Lower leg skin (tissue), 4 donors: ENCODE measurements at regions not wholly inside any gene's neighbourhood (a gene's known extent, or its start where the extent isn't known, plus 50 kb on each side); places are given as distances from the start of the nearest gene placed in this dataset.

Experiments
- DNase-seq, 2 donors: peaks; one replicate each; pipeline ENCODE4 v3.0.0-alpha.2; 2019; ENCODE audit warnings: low spot score in 2 of 2
- H3K4me3 ChIP-seq: fragments of 200-600 bp; sonication (generic); 2 replicates; pipeline ENCODE4 v1.5.1; 2017; ENCODE audit warnings: mild to moderate bottlenecking, low read depth; ENCODE audit not compliant: poor library complexity, severe bottlenecking
- POLR2A ChIP-seq, 2 donors: fragments of 450-650 bp; IDR thresholded peaks; one replicate each; pipeline ENCODE4 v1.6.1; 2016 to 2017; ENCODE audit warnings: antibody characterized with exemption in 2 of 2, mild to moderate bottlenecking in 1 of 2, moderate library complexity in 1 of 2
- WGBS, 2 donors: methylation state at CpG; one replicate each; pipeline ENCODE4 v1.1.5; 2018; 5-methylcytosine and 5-hydroxymethylcytosine counted together
- intact Hi-C: fragments of 100-400 bp; cut with DNase I; formaldehyde crosslinking; loops from one replicate; pipeline ENCODE4 v1.15.0; 2023; ENCODE audit warnings: low total_unique reads
- TF ChIP-seq, protein P1 (sequence below), 3 donors: fragments of 450-650 bp; IDR thresholded peaks; one replicate each; pipeline ENCODE4 v1.5.1; 2016; ENCODE audit warnings: antibody characterized with exemption in 3 of 3, mild to moderate bottlenecking in 3 of 3, moderate library complexity in 2 of 3

- DNase-seq: no peak
- TF ChIP-seq POLR2A (IDR thresholded peaks at IDR 0.05): no peak
- TF ChIP-seq, protein P1, sequence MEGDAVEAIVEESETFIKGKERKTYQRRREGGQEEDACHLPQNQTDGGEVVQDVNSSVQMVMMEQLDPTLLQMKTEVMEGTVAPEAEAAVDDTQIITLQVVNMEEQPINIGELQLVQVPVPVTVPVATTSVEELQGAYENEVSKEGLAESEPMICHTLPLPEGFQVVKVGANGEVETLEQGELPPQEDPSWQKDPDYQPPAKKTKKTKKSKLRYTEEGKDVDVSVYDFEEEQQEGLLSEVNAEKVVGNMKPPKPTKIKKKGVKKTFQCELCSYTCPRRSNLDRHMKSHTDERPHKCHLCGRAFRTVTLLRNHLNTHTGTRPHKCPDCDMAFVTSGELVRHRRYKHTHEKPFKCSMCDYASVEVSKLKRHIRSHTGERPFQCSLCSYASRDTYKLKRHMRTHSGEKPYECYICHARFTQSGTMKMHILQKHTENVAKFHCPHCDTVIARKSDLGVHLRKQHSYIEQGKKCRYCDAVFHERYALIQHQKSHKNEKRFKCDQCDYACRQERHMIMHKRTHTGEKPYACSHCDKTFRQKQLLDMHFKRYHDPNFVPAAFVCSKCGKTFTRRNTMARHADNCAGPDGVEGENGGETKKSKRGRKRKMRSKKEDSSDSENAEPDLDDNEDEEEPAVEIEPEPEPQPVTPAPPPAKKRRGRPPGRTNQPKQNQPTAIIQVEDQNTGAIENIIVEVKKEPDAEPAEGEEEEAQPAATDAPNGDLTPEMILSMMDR (IDR thresholded peaks at IDR 0.05): no peak
- intact Hi-C loops: no loop called here
- 79 to 81% methylated on average over 8 of the region's 8 CpGs for WGBS, 2 donors
- H3K4me3 ChIP-seq: no peak overlapping the region
Measured at GRCh38 chr4:152104356-152104755, 343.5 kb upstream of the GATB start.

DNA sequence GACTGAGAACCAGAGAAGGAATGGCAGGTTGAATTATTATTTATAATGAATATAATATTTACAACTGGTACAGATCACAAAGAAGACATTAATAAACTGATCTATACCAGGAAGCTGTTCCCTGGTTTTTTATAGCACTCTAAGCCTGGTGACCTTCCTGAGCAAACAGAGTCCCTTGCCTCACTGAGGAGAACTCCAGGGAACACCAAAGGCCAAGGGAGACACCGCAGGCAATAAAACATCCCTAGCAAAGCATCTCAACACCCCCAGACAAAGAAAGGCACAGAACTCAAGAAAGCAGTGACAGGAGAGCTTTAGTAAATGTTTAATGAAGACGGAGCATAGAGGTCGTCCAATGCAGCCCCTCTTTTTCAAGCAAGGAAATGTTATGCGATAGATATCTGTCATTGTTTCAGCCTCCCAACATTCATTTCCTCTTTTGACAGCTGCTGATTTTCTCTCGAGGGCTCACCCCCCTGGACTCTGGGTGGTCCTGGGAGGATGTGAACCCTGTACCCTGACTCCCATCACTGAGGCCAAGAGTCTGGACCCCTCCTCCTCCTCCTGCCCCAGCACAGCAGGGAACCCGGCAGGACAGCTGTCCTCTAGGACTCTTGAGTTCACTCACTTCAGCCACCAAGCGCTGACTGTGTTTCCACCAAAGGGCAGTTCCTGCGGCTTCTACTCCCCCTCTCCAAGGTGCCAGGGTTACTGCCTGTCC, 342.5 kb upstream of the GATB start:
- 86 to 88% methylated on average over 8 of the region's 8 CpGs for WGBS, 2 donors
- DNase-seq: no peak

DNA sequence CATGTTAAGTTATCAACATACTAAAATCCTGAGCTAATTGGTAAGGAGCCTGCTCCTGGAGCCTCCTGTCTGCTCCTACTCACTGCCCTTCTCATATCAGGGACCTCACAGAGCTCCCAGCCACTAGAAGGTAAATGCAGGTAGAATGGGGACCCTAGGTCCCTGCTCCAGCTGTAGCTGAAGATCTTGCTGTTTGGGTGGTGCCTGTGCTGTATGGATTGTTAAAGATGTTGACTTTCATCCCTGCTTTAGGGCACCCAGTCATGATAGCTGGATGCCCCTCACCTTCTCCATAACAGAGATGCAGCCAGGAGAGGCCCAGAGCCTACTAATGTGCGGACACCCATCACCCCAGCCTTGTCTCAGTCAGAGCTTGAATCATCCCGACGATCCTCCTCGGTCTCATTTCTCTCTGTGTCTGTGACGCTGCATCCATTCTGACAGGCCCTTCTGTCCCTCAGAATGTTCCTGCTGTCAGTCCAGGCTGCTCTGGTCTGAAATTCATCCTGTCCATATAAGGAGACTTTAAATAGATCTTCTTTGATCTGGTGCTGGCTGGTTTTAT, 341.7 kb upstream of the GATB start:
- intact Hi-C loops: no loop called here
- H3K4me3 ChIP-seq: no peak overlapping the region
- WGBS, 2 donors: 71 to 83% methylated on average over 5 of the region's 5 CpGs
- no peak for TF ChIP-seq POLR2A (IDR thresholded peaks at IDR 0.05)
- TF ChIP-seq, protein P1 (IDR thresholded peaks at IDR 0.05): no peak
- no peak for DNase-seq

More for the DNA sequence above, 342.5 kb upstream of the GATB start:
- no peak overlapping the region for H3K4me3 ChIP-seq
- TF ChIP-seq, protein P1 (IDR thresholded peaks at IDR 0.05): no peak
- no peak for TF ChIP-seq POLR2A (IDR thresholded peaks at IDR 0.05)
- intact Hi-C loops: no loop called here

DNA sequence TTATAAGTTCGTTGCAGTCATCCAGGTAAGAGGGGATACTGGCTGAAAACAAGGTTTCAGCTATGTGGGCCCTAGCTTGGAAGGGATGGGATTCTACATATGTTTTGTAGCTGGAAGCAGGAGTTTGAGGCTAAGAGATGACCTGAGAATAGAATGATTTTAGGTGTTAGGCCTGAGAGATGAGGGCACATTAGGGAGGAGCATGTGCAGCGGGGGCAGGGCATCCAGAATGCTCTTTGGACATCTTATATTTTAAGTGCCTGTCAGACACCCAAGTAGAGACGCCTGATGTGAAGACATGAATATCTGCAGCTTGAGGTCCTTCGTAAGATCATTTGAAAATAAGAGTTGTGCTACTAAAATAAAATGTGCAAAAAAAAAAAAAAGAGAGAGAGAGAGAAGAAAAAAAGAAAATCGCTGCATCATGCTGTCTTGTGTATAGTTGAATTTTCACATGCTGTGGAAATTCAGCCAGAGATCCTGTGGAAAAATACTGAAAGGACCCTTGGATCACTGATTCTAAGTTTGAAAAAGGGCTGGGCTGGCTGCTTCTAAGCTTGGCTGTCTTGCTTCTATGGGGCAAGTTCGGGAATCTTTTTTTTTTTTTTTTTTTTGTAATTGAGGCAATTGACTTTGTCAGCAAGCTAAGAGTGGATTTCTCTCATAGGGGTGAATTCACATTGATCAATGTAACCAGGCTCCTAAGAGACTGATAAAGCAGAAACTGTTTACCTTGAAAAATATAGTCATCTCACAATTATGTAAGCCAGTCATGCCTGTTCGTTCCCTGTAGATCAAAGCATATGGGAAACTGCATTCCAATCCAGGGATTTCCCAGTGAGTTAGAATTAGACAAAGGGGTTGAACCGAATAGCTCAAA, 341.0 kb upstream of the GATB start:
- WGBS, 2 donors: 55 to 61% methylated on average over 8 of the region's 8 CpGs
- no peak for DNase-seq
- no peak for TF ChIP-seq POLR2A (IDR thresholded peaks at IDR 0.05)
- TF ChIP-seq, protein P1 (IDR thresholded peaks at IDR 0.05): no peak
- H3K4me3 ChIP-seq: no peak overlapping the region
- intact Hi-C loops: no loop called here

- no peak for TF ChIP-seq POLR2A (IDR thresholded peaks at IDR 0.05)
- TF ChIP-seq, protein P1 (IDR thresholded peaks at IDR 0.05): no peak
- DNase-seq: peak in 1 of 2 donors; percentile 85
- 77 to 85% methylated on average over 6 of the region's 6 CpGs for WGBS, 2 donors
- no peak overlapping the region for H3K4me3 ChIP-seq
- intact Hi-C loops: no loop called here
Measured at GRCh38 chr4:152100379-152101201, 339.8 kb upstream of the GATB start.
